Ishikawa (cell line): ENCODE measurements at regions not wholly inside any gene's neighbourhood (a gene's known extent, or its start where the extent isn't known, plus 50 kb on each side); places are given as distances from the start of the nearest gene placed in this dataset.

Source experiments
- EGR1 ChIP-seq: IDR thresholded peaks from 2 replicates; pipeline ENCODE4 v1.6.1; 2012
- EP300 ChIP-seq: IDR thresholded peaks from 2 replicates; pipeline ENCODE4 v1.6.1; 2012; ENCODE audit warnings: borderline replicate concordance
- MAX ChIP-seq: IDR thresholded peaks from 2 replicates; pipeline ENCODE4 v1.6.1; 2012
- NFIC ChIP-seq: IDR thresholded peaks from 2 replicates; pipeline ENCODE4 v1.6.1; 2012
- RAD21 ChIP-seq: IDR thresholded peaks from 2 replicates; pipeline ENCODE4 v1.6.1; 2012; ENCODE audit warnings: low read depth
- TCF12 ChIP-seq: IDR thresholded peaks from 2 replicates; pipeline ENCODE4 v1.6.1; 2012; ENCODE audit warnings: low read depth
- TF ChIP-seq, protein P1 (sequence below): IDR thresholded peaks from 2 replicates; pipeline ENCODE4 v1.6.1; 2012; ENCODE audit warnings: low read depth, mild to moderate bottlenecking
- TF ChIP-seq, protein P2 (sequence below): IDR thresholded peaks from 2 replicates; pipeline ENCODE4 v1.6.1; 2012

- TF ChIP-seq MAX (no peak), EP300 (no peak), RAD21 (no peak), TCF12 (no peak), NFIC (no peak), EGR1 (no peak)
- TF ChIP-seq, protein P1, sequence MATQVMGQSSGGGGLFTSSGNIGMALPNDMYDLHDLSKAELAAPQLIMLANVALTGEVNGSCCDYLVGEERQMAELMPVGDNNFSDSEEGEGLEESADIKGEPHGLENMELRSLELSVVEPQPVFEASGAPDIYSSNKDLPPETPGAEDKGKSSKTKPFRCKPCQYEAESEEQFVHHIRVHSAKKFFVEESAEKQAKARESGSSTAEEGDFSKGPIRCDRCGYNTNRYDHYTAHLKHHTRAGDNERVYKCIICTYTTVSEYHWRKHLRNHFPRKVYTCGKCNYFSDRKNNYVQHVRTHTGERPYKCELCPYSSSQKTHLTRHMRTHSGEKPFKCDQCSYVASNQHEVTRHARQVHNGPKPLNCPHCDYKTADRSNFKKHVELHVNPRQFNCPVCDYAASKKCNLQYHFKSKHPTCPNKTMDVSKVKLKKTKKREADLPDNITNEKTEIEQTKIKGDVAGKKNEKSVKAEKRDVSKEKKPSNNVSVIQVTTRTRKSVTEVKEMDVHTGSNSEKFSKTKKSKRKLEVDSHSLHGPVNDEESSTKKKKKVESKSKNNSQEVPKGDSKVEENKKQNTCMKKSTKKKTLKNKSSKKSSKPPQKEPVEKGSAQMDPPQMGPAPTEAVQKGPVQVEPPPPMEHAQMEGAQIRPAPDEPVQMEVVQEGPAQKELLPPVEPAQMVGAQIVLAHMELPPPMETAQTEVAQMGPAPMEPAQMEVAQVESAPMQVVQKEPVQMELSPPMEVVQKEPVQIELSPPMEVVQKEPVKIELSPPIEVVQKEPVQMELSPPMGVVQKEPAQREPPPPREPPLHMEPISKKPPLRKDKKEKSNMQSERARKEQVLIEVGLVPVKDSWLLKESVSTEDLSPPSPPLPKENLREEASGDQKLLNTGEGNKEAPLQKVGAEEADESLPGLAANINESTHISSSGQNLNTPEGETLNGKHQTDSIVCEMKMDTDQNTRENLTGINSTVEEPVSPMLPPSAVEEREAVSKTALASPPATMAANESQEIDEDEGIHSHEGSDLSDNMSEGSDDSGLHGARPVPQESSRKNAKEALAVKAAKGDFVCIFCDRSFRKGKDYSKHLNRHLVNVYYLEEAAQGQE: no peak
- TF ChIP-seq, protein P2, sequence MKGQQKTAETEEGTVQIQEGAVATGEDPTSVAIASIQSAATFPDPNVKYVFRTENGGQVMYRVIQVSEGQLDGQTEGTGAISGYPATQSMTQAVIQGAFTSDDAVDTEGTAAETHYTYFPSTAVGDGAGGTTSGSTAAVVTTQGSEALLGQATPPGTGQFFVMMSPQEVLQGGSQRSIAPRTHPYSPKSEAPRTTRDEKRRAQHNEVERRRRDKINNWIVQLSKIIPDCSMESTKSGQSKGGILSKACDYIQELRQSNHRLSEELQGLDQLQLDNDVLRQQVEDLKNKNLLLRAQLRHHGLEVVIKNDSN: no peak
Observed at GRCh38 chr22:48874956-48875355, 952.7 kb downstream of the BRD1 start.
